GM12892 (cell line): ENCODE measurements at regions not wholly inside any gene's neighbourhood (a gene's known extent, or its start where the extent isn't known, plus 50 kb on each side); places are given as distances from the start of the nearest gene placed in this dataset.

Experiments
- POLR2A ChIP-seq: IDR thresholded peaks from 2 replicates; pipeline ENCODE4 v1.6.1; 2011; ENCODE audit warnings: low read depth, low read length, control low read depth
- TAF1 ChIP-seq: IDR thresholded peaks from 2 replicates; pipeline ENCODE4 v1.6.1; 2011; ENCODE audit warnings: low read depth, mild to moderate bottlenecking, control low read depth, low read length, borderline replicate concordance

DNA sequence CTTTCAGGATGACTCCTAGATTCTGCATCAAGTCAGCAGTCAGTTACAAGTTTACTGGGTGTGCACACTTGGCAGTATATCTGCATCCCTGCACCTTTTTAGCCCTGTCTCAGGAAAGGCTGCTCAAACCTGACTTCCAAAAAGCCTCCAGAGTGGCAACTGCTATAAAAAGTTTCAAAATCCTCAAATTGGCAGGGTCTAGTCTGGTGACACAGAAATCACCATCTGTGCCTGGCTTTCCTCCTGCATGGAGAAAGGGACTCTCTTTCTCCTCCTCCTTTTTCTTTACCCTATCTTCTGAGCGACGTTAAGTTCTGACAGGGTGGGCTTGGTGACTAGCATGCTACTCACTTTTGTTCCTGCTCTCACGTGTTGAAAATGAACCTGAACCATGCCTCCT is 679.5 kb downstream of the C12orf50 start:
- TF ChIP-seq POLR2A (no peak), TAF1 (no peak)
